Uterus (tissue), 2 donors: ENCODE measurements at regions not wholly inside any gene's neighbourhood (a gene's known extent, or its start where the extent isn't known, plus 50 kb on each side); places are given as distances from the start of the nearest gene placed in this dataset.

Experiments used
- CTCF ChIP-seq, 4 experiments: fragments of 200-600 bp in 2 of 4; fragments of 450-650 bp in 2 of 4; sonication (generic) in 2 of 4; IDR thresholded peaks; one replicate each; pipeline ENCODE4 v1.5.1; 2016 to 2019; ENCODE audit warnings: antibody characterized with exemption in 4 of 4, mild to moderate bottlenecking in 2 of 4, moderate library complexity in 1 of 4
- POLR2A ChIP-seq, 2 donors: fragments of 450-650 bp; IDR thresholded peaks; one replicate each; pipeline ENCODE4 v1.6.1; 2016; ENCODE audit warnings: antibody characterized with exemption in 2 of 2, mild to moderate bottlenecking in 1 of 2, moderate library complexity in 1 of 2

DNA sequence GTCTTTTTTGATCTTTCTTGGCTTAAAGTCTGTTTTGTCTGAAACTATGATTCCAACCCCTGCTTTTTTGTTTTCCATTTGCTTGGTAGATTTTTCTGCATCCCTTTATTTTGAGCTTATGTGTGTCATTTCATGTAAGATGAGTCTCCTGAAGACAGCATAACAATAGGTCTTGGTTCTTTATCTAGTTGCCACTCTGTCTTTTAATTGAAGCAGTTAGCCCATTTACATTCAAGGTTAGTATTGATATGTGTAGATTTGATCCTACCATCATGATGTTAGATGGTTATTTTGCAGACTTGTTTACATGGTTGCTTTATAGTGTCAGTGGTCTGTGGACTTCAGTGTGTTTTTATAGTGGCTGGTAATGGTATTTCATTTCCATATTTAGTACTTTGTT, 1678.9 kb downstream of the PCDH9 start:
- TF ChIP-seq CTCF (IDR thresholded peaks at IDR 0.05) (no peak), POLR2A (IDR thresholded peaks at IDR 0.05) (no peak)
